Activated CD4-positive, alpha-beta T cell treated with anti-CD3 and anti-CD28 coated beads for 36 hours (primary cell): ENCODE measurements at regions not wholly inside any gene's neighbourhood (a gene's known extent, or its start where the extent isn't known, plus 50 kb on each side); places are given as distances from the start of the nearest gene placed in this dataset.
"Not testable (repeated sequence)": the region's sequence is repeated elsewhere in the genome, so short reads cannot be mapped to it uniquely, and the experiment has no call there.

Experiments
- ATAC-seq: fragments of 200-7000 bp; cut with Tn5 transposase; one replicate; pipeline ENCODE4 v1.10.0; 2021; ENCODE audit warnings: mild to moderate bottlenecking, moderate library complexity
- CTCF ChIA-PET: fragments of 350-600 bp; sonication (Branson Sonifier 250); formaldehyde crosslinking; loops from one replicate; lab custom pipeline; 2021; ENCODE audit warnings: antibody characterized with exemption; lab: Charles Lee
- POLR2A ChIA-PET: fragments of 350-600 bp; sonication (Branson Sonifier 250); formaldehyde crosslinking; loops from one replicate; lab custom pipeline; 2021; ENCODE audit warnings: antibody characterized with exemption, inconsistent platforms; lab: Charles Lee
- DNase-seq: peaks from one replicate; pipeline ENCODE4 v3.0.0-alpha.2; 2020
- H3K27ac Mint-ChIP-seq: one replicate; pipeline ENCODE4 v1.8.0; 2021; ENCODE audit warnings: mixed read lengths
- H3K27me3 Mint-ChIP-seq: one replicate; pipeline ENCODE4 v1.8.0; 2021; ENCODE audit warnings: mixed read lengths
- H3K36me3 Mint-ChIP-seq: one replicate; pipeline ENCODE4 v1.8.0; 2021; ENCODE audit warnings: low read depth, mixed read lengths
- H3K4me1 Mint-ChIP-seq: one replicate; pipeline ENCODE4 v1.8.0; 2021; ENCODE audit warnings: mixed read lengths
- H3K4me3 Mint-ChIP-seq: one replicate; pipeline ENCODE4 v1.8.0; 2021; ENCODE audit warnings: mild to moderate bottlenecking, moderate library complexity, mixed read lengths
- H3K9me3 Mint-ChIP-seq: one replicate; pipeline ENCODE4 v1.8.0; 2021; ENCODE audit warnings: low read depth, mixed read lengths
- intact Hi-C, 2 experiments: fragments of 100-400 bp; cut with DNase I in 1 of 2; cut with micrococcal nuclease in 1 of 2; formaldehyde crosslinking; loops; one replicate each; pipeline versions ENCODE4 v1.14.2 to v1.15.1; 2022 to 2024; cut with DNase I, micrococcal nuclease

DNA sequence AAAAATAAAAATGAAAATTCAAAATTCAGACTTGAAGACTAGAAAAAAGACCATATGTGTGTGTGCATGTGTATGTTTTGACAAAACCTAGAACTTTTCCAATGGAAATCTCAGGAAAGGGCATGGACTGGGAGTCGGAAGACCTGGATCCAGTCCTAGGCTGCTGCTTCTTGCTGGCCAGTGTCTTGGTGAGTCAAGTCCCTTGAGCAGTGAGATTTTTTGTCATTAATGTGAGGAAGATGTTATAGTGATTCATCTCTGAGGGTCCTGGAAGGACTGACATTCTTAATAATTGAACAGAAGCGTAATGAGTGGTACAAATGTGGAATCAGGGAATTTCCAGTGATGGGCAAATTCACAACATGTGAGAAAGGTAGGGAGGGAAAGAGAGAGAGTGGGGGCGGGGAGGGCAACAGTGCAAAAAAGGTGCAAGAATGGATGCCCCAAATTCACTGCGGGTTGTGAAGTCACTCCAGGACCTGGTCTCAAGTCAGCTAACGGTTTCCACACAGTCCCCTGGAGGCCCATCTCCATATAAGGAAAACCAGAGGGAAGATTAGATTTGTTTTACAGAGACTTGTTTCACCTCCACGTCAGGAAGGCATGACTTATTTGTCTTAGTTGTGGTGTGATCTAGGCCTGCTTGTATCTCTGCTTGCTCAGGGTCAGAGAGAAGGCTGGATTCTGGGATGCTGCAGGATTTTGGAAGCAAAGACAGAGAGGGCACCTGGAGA is 201.7 kb downstream of the BUB3 start:
- ATAC-seq, result no peak
- Mint-ChIP-seq H3K27me3 (no peaks in the 10 kb centered on the region), H3K36me3 (no peaks in the 10 kb centered on the region), H3K9me3 (no peaks in the 10 kb centered on the region), H3K4me1 (no peaks in the 10 kb centered on the region), H3K27ac (no peak overlapping the region), H3K4me3 (no peak overlapping the region)
- ChIA-PET CTCF (no interaction called here), POLR2A (no interaction called here)
- DNase-seq, result no peak
- intact Hi-C loops, result no loop called here

DNA sequence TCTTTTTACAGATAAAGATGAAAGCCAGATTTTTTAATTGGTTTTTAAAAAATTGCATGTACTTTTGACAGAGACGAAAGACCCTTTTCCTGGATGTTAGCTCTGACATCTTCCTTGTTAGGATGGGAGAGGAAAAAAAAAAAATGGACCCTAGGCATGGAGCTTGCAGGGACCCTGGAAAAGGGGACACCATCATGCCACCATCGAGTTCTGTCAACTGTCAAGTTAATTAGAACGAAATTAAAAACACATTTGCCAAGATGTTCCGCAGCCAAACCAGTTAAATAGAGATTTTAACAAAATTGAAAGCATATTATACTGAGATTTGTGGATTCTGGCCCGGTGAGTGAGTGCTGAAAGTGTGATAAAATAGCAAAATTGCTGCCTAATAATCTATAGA is 202.6 kb downstream of the BUB3 start:
- DNase-seq (no peak), ATAC-seq (no peak)
- Mint-ChIP-seq H3K27ac (no peak overlapping the region), H3K4me3 (no peak overlapping the region), H3K9me3 (no peaks in the 10 kb centered on the region), H3K4me1 (no peaks in the 10 kb centered on the region), H3K27me3 (no peaks in the 10 kb centered on the region), H3K36me3 (no peaks in the 10 kb centered on the region)
- ChIA-PET CTCF (no interaction called here), POLR2A (no interaction called here)
- intact Hi-C loops, result no loop called here

DNA sequence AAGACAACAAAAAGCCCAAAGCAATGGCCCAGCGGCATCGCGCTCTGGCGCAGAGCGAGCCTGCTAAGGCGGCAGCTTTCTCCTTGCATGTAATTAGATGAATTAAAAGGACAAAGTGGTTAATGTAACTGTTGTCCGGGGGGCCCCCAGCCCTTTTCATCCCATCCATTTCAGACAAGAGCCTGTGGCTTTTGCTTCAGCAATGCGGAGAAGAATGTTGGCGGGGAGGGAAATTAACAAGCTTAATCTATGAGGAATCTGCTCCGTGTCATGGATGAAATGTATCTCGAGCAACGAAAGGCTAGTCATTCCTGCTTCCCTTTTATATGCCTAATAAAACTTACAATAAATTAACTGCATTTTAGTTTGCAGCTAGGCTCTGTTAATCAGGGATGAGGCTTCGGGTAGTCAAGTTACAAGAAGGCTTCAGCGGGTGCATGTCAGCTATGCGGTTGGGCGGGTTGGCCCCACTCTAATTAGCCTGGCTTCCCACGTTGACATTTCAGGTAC is 203.3 kb downstream of the BUB3 start:
- H3K36me3 Mint-ChIP-seq, result no peaks in the 10 kb centered on the region
- POLR2A ChIA-PET, result no interaction called here
- H3K9me3 Mint-ChIP-seq, result no peaks in the 10 kb centered on the region
- no peaks in the 10 kb centered on the region for H3K4me1 Mint-ChIP-seq
- DNase-seq, result no peak
- intact Hi-C loops, result no loop called here
- H3K27ac Mint-ChIP-seq, result no peak overlapping the region
- H3K27me3 Mint-ChIP-seq, result no peaks in the 10 kb centered on the region
- no peak overlapping the region for H3K4me3 Mint-ChIP-seq
- CTCF ChIA-PET, result no interaction called here
- no peak for ATAC-seq

DNA sequence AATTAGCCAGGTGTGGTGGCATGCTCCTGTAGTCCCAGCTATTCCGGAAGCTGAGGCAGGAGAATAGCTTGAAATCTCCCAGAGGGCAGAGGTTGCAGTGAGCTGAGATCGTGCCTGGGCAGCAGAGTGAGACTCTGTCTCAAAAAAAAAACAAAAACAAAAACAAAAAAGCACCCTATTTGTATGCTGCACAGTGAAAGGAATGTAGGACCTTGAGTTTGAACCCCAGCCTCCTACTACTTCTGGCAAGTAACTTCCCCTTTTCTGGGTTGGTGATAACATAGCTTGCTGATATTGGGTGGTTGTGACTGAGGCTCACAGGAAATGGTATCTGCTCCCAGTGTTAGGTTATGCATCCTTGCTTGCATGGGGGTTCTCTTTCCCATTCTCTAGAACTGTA is 205.3 kb downstream of the BUB3 start:
- Mint-ChIP-seq H3K27ac (no peak overlapping the region), H3K4me3 (no peak overlapping the region), H3K27me3 (no peaks in the 10 kb centered on the region), H3K4me1 (no peaks in the 10 kb centered on the region), H3K9me3 (no peaks in the 10 kb centered on the region), H3K36me3 (no peaks in the 10 kb centered on the region)
- intact Hi-C loops, result no loop called here
- DNase-seq, result no peak
- ATAC-seq, result no peak
- POLR2A ChIA-PET, result no interaction called here
- CTCF ChIA-PET, result no interaction called here

DNA sequence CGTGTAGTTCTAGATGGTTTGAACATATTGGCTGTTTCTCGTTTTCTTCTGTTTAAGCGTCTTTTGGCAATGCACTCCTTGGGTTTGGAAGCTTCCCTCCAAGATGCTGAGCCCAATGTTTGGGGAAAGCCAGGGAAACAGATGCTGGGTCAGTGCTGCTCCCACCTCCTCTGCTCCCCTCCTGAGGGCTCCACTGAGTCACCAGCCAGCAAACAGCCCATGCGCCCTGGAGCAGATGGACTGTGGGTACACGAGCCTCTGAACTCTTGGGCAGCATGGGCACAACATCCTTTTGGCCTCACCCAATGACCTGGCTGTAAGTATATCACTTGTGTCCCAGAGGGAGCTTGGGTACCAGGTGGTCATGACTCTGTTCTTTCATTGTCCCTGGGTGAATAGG is 207.6 kb downstream of the BUB3 start:
- H3K27ac Mint-ChIP-seq, result no peak overlapping the region
- no peaks in the 10 kb centered on the region for H3K27me3 Mint-ChIP-seq
- H3K4me3 Mint-ChIP-seq, result no peak overlapping the region
- no peaks in the 10 kb centered on the region for H3K4me1 Mint-ChIP-seq
- intact Hi-C loops, result no loop called here
- DNase-seq, result no peak
- no peaks in the 10 kb centered on the region for H3K9me3 Mint-ChIP-seq
- ATAC-seq, result no peak
- CTCF ChIA-PET, result no interaction called here
- POLR2A ChIA-PET, result no interaction called here
- no peaks in the 10 kb centered on the region for H3K36me3 Mint-ChIP-seq

DNA sequence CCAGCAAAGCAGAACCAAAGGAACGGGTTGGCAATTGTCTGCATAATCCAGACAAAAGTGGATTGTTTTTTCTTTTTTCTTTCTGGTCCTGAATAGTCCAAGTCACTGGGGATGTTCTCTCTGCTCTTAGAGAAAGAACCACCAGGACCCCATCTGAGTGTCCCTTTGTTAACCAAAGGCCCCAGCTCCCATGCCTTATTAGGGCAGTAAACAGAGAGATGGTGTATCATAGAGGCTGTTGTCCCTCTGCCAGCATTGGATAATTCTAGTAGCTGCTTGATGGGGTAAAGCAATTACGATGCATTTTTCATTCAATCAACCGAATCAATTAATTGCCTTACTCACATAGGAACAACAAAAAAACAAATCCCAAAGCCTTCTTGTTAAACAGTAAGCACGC is 213.0 kb downstream of the BUB3 start:
- DNase-seq, result no peak
- no peak overlapping the region for H3K4me3 Mint-ChIP-seq
- H3K9me3 Mint-ChIP-seq, result peaks cover 2% of the 10 kb centered on the region
- H3K36me3 Mint-ChIP-seq, result no peaks in the 10 kb centered on the region
- POLR2A ChIA-PET, result no interaction called here
- ATAC-seq, result no peak
- no peak overlapping the region for H3K27ac Mint-ChIP-seq
- H3K27me3 Mint-ChIP-seq, result no peaks in the 10 kb centered on the region
- CTCF ChIA-PET, result no interaction called here
- intact Hi-C loops, result no loop called here
- H3K4me1 Mint-ChIP-seq, result no peaks in the 10 kb centered on the region

DNA sequence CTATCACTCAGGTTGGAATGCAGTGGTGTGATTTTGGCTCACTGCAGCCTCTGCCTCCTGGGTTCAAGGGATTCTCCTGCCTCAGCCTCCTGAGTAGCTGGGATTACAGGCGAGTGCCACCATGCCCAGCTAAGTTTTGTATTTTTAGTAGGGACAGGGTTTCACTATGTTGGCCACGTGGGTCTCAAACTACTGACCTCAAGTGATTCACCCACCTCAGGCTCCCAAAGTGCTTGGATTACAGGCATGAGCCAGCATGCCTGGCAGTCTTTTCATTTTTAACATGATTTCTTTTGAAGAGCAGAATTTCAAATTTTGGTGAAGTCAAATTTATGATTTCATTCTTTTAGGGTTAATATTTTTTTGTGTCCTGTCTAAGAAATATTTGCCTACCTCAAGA is 217.4 kb downstream of the BUB3 start:
- H3K4me1 Mint-ChIP-seq, H3K36me3 Mint-ChIP-seq, intact Hi-C loops, H3K4me3 Mint-ChIP-seq, DNase-seq, H3K27me3 Mint-ChIP-seq, H3K27ac Mint-ChIP-seq, ATAC-seq, H3K9me3 Mint-ChIP-seq, POLR2A ChIA-PET: not testable (repeated sequence)
- CTCF ChIA-PET, result interaction anchor here (0.6 kb wide), 1 partner anchor 142 kb away, joined by 3 read pairs; no protein-coding TSS in a partner anchor

DNA sequence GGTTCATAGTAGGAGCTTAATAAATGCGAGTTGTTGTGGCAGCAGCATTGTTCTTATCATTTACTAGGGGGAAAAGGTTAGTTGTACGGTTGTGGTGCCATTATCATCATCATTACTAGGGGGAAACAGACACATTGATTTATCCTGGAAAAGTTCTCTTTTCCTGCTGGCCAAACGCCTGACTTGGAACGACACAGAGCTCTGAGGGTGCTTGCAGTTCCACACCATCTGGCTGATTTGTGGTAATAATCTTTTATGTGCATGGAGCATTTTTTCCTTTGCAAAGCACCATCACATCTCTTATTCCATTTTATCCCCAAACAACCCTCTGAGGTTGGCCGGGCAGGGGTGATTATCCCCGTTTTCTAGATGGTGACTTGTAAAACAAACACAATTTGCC is 219.4 kb downstream of the BUB3 start:
- ATAC-seq (no peak), DNase-seq (no peak)
- Mint-ChIP-seq H3K27ac (no peak overlapping the region), H3K4me3 (no peak overlapping the region), H3K9me3 (peaks cover 2% of the 10 kb centered on the region), H3K36me3 (no peaks in the 10 kb centered on the region), H3K4me1 (no peaks in the 10 kb centered on the region), H3K27me3 (no peaks in the 10 kb centered on the region)
- ChIA-PET POLR2A (no interaction called here), CTCF (interaction anchor here (0.7 kb wide), 1 partner anchor 1352 kb away, joined by 3 read pairs; no protein-coding TSS in a partner anchor)
- intact Hi-C loops, result no loop called here

DNA sequence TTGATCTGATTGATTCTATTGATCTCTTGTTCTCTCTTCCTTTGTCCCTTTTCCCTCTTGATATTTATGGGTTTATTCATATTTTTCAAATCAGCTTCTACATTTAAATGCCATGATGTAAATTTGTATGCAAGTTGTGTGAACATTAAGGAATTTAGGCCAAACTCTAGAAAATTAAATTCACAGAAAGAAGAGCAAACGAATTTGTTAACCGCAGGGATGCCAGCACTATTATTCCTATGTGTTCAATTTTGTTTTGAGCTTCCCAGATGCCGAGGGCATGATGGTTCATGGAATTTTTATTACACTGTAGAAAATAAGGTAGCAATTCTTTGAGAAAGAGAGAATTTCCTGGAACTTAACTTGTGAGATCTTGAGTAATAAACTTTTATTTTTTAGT is 220.9 kb downstream of the BUB3 start:
- no peaks in the 10 kb centered on the region for H3K27me3 Mint-ChIP-seq
- ATAC-seq, result no peak
- peaks cover 2% of the 10 kb centered on the region for H3K9me3 Mint-ChIP-seq
- H3K27ac Mint-ChIP-seq, result no peak overlapping the region
- ChIA-PET POLR2A (no interaction called here), CTCF (no interaction called here)
- intact Hi-C loops, result no loop called here
- no peak for DNase-seq
- no peak overlapping the region for H3K4me3 Mint-ChIP-seq
- no peaks in the 10 kb centered on the region for H3K4me1 Mint-ChIP-seq
- no peaks in the 10 kb centered on the region for H3K36me3 Mint-ChIP-seq

DNA sequence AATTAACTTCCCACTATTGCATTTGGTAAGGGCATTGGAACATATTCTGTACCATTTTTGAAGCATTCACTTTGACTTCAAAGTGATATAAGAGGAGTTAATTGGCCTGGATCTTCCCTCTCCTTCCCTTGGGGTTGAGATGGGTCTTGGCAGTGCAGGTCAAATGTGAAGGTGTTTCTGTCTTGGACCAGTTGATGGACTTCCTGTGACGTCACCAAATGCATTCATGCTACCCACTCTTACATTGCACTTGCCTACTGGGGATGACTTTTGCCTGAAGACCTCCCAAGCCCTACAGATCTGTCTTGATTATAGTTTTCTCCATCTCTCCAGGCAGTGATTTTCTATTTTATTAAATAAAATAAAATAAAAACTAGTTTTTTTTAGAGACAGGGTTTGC is 221.5 kb downstream of the BUB3 start:
- Mint-ChIP-seq H3K4me3 (no peak overlapping the region), H3K36me3 (no peaks in the 10 kb centered on the region), H3K27ac (no peak overlapping the region), H3K27me3 (no peaks in the 10 kb centered on the region), H3K9me3 (peaks cover 2% of the 10 kb centered on the region), H3K4me1 (no peaks in the 10 kb centered on the region)
- ATAC-seq (no peak), DNase-seq (no peak)
- intact Hi-C loops, result no loop called here
- POLR2A ChIA-PET, result no interaction called here
- CTCF ChIA-PET, result no interaction called here

DNA sequence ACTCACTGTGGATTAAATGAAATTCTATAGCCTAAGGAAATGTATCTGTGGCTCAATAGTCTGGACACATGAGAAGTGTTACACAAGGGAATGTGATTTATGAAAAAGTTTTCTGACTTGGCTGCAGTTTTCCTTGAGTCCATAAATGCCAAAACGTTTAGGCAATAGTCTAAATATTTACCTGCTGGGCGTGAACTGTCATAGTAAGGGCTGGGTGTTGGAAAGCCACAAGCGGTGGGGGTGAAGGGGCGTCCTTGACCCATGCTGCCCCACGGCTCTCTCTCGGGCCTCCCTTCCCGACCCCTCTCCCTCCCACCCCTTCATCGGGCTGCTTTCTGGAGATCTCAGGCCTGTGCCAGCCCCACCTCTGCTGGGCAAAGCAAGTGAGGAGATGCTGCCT is 223.7 kb downstream of the BUB3 start:
- Mint-ChIP-seq H3K27ac (no peak overlapping the region), H3K9me3 (no peaks in the 10 kb centered on the region), H3K27me3 (peaks cover 5% of the 10 kb centered on the region), H3K4me1 (no peaks in the 10 kb centered on the region), H3K4me3 (no peak overlapping the region), H3K36me3 (no peaks in the 10 kb centered on the region)
- DNase-seq, result no peak
- ChIA-PET POLR2A (no interaction called here), CTCF (no interaction called here)
- ATAC-seq, result no peak
- intact Hi-C loops, result no loop called here

DNA sequence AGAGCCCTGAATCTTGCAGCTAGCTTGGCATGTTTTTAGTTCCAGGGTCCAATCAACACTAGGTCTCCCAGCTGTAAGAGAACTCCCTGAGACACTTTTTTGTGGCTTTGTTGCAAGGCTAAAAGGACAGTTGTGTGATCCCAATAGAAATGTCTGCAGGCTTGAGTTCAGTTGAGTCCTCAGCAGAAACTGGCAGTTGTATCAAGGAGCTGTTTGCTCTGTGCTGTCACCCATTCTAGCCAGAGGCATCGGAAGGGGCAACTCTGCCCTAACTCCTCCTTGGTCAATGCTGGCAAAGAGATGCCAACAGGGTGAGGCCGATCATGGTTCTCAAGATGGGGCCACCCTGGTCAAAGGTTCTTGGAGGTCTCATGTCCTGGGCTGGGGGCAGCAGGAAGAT is 224.1 kb downstream of the BUB3 start:
- Mint-ChIP-seq H3K9me3 (no peaks in the 10 kb centered on the region), H3K4me1 (no peaks in the 10 kb centered on the region), H3K4me3 (no peak overlapping the region), H3K36me3 (no peaks in the 10 kb centered on the region), H3K27me3 (peaks cover 5% of the 10 kb centered on the region), H3K27ac (no peak overlapping the region)
- no peak for ATAC-seq
- intact Hi-C loops, result no loop called here
- no peak for DNase-seq
- ChIA-PET POLR2A (no interaction called here), CTCF (no interaction called here)
